HG03159 (cell line): ENCODE measurements at regions not wholly inside any gene's neighbourhood (a gene's known extent, or its start where the extent isn't known, plus 50 kb on each side); places are given as distances from the start of the nearest gene placed in this dataset.
"Not testable (repeated sequence)": the region's sequence is repeated elsewhere in the genome, so short reads cannot be mapped to it uniquely, and the experiment has no call there.

ENCODE experiments used
- ATAC-seq: cut with Tn5 transposase; IDR thresholded peaks from one replicate; pipeline ENCODE4 v1.9.1; 2021; ENCODE audit warnings: mild to moderate bottlenecking, moderate library complexity; ENCODE audit not compliant: unreplicated experiment

DNA sequence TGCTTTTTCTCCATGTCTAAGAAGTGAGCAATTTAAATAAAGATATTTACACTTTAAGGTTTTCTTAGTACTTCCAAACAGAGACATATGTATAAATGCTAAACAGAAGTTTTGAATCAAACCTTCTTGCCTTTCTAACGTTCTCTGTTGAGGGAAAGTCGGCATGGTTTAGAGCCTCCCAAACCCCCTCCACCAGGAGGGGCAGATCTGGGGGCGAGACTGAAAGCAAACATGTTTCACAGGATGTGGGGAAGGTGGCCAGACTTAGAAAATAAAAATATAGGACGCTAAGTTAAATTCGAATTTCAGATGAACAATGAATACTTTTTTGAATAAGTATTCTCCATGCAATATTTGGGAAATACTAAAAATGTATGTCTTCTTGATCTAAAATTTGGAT is 208.3 kb upstream of the SHH start:
- ATAC-seq: no peak

DNA sequence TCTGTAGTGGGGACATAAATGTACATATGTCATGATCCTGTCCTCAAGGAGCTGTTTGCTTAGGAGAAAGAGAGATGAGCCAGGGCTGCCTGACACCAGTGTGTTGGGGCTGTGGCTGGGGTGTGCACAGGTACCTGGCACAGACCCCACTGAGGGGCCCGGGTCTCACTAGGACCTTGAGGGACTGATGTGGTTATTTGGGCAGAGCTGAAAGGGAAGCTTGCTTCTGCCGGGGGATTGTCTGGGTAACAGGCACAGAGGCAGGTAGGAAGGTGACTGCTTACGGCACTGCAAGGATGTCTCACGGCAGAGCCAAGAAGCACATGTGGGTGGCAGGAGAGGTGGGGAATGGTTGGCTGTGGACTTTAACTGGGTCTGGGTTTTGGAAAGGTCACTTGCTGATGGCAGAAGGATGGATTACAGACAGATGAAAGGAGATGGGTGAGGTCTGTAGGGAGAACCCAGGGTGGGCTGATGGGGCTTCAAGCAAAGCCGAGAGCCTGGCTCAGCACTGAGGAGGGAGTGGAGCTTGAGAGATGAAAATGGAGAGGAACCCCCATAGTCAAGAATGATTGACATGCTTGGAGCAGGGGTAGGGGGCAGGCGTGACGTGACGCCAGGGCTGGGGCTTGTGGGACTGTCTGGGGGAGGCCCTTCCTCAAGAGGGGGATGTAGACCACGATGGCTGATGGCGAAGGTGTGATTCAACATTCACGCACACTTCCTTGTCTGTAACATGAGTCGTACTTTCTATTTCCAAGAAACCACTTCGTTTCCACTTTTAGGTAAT is 207.7 kb upstream of the SHH start:
- no peak for ATAC-seq

DNA sequence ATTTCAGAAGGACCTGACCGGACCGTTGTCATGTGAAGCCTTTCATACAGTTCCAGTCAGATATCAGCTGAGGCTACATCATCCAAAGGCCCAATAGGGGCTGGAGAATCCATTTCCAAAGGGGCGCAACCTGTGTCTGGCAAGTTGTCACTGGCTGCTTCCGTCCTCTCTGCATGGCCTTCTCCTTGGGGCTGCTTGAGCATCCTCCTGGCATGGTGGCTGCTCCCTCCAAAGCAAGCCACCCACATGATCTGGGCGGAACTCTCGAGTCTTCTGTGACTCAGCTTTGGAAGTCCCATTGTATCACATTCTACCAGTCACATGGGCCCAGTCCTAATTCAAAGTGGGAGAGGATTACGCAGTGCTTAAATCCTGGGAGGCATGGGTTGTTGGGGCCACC is 207.0 kb upstream of the SHH start:
- ATAC-seq: no peak

DNA sequence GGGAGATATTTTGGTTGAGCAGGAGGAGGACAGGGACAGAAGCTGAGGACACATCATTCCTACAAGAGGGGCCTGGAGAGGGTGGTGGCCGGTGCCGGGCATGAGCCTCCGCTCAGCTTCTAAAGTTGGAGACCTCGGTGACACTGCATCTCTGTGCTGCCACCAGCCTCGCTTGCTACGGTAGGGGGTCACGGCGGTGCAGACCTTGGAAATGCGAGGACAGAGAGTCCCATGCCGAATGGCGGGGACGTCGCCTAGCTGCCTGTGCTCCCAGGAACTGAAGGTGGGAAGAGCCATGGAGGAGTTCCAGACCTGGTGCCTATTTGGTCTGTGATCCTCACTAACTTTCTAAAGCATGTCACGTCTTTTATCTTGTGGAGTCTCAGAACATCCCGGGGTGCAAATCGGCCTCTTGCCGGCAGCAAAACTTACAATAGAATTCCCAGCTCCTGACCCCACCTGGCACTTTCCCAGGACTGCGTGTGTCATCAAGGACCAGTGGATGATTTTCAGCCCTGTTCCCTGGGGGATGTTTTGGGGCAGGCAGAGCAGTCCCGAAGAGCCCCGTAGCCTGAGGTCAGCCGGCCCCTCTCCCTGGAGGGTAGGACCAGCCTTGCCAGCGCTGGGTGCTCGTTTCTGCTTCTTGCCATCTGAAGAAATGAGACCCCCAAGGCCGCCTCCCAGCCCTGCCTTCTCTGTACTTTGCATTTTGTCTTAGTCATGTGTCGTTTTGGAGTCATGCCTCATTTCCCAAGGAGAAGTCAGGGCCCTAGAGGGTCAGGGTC is 205.8 kb upstream of the SHH start:
- no peak for ATAC-seq

DNA sequence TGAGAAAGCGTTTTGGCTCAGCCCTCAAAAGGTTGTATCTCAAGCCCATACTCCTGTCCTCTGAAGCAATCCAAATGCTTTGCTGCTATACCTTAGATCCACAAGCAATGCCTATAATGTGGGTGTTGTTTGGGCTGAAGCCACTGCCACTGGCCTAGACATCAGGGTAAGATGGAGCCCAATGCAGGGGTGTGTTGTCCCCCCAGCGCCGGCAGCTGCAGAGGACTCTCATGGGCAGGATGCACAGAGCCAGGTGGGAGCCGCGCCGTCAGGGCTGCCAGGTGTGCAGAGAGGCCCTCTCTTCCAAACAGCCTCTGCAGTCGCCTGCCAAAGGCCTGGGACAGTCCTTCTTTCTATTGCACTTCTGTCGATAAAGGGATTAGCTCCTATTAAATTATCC is 205.2 kb upstream of the SHH start:
- ATAC-seq: no peak

DNA sequence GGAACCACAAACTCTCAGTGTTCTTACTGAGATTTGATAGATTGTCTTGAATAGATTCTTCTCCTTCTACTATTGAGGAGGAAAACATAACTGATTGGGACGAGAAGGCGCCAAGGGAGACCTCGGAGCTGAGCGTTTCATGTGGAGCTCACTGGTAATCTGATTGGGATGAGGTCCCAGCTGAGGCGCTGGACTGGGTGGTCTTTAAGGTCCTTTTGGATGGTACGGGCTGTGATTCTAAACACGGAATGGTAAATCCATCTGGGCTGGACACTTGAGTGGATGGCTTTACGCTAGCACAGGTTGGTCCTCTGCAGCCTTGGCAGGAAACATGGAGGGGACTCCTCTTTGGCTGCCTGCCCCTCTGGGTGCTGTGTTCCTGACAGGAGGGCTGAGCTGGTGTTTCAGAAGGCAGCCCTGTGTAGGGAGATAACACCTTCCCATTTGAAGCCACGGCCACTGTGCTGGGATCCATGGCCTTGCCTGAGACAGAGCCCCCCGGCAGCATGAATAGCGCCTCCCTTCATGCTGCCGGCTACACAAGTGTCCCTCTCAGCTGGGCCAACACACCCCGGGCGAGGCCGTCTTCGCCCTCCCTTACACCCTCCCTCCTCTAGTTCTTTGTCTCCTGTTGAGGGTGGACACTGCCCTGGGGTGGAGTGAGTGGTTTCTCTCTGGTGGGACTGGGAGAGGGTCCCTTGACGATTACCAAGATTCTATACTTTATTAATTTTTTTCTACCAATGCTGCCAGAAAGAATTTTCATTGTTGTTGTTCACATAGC is 203.2 kb upstream of the SHH start:
- ATAC-seq: no peak

DNA sequence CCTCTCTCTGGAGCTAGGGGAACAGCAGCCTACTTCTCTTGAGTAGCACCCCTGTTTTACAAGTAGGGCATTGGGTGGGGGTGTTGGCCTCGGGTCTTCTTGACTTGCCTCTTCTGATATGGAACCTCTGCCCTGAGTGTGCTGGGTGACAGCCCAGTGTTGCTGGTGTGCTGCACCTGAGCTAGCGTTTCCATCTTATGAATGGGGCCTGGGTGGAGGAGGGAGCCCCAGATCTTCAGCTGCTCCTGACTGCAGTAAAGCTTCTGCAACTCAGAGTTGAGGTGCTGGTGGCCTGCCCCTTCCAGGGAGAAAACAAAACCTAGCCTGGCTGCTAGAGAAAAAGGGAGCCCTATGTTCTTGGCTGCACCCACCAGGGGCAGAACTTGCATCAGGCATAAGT is 202.5 kb upstream of the SHH start:
- ATAC-seq: no peak

DNA sequence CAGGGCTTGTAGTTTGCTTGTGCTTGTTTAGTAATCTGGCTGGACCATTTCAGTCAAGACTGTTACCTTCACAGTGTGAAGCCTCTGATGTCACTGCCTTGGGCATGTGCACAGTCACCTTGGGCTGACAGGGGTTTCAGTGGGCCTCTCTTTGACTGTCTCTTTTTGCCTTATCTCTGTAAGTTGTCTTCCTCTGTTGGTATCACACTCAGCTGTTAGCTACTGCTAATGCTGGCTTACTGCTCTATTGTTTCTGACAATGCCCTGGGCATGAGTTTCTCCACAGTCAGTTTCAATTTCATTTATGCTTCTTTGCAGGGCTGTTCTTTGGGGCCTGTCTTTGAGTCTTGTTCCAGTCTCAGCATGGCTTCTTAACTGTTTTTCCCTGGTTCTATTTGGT is 201.9 kb upstream of the SHH start:
- no peak for ATAC-seq

DNA sequence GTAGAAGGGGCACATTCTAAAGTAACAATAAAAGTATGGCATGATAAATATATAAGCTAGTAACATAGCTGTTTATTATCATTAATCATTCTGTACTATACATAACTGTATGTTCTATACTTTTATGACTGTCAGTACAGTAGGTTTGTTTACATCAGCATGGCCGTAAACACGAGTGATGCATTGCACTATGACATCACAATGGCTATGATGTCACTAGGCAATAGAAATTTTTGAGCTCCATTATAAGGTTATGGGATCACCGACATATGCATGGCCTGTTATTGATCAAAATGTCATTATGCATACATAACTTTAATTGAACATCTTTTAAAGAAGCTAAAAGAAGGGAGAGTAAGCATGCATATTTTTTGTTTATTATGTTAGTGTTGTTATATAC is 200.1 kb upstream of the SHH start:
- ATAC-seq: no peak

DNA sequence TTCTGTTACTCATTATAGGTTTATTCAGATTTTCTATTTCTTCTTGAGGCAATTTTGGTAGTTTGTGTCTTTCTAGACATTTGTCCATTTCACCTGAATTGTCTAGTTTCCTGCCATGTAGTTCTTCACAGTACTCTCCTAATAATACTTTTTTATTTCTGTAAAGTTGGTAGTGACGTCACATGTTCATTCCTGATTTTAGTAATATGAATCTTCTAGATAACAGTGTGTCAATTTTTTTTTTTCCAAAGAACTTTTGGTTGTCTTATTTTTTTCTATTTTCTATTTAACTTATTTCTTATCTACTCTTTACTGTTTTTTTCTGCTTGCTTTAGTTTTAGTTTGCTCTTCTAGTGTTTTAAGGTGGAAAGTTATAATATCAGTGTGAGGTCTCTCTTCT is 197.3 kb upstream of the SHH start:
- ATAC-seq: no peak

DNA sequence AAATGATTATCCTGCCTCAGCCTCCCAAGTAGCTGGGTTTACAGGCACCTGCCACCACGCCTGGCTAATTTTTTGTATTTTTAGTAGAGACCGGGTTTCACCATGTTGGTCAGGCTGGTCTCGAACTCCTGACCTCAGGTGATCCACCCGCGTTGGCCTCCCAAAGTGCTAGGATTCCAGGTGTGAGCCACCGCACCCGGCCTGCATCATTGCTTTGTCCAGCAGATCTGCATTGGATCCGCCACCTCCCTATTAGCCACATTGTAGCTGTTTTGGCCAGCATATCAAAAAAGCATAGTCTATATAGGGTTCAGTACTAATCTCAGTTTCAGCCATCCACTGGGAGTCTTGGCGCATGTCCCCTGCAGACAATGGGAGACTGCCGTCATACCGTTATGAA is 194.6 kb upstream of the SHH start:
- not testable (repeated sequence) for ATAC-seq

DNA sequence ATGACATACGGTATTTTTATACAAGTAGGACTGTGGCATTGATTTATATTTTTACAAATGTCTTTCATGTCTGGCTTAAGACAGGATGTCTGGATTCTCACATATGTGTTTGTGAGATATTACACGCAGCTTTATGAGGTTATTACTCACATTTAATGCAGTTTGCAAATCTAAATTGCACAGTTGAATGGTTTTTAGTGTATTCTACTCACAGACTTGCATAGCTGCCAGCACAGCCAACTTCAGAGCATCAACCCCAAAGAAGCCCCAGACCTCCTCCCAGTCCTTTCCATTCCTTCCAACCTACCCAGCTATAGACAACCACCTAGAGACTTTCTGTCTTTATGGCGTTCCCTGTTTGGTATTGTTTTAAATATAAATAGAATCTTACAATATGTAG is 193.8 kb upstream of the SHH start:
- ATAC-seq: no peak

DNA sequence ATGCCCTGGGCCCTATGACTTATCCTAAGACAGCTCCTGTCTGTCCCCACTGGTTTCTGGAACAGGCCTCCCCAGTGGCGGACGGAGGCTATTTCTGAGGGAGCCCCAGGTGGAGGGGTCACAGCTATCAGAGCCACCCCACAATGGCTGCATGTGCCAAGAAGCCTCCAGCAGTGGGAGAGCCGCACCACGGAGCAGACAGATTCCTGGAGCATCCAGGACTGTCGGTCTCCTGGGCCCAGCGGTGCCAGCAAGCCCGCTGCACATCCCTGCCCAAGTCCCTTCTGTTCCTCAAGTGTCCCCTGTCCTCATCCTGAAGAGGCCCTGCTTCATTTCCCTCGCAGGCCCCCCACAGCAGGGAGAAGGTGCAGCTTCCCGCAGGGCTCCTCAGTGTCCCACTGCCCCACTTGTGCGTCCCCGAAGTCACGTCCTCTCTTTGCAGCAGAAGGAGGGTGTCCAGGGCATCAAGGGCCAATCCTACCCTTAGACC is 193.0 kb upstream of the SHH start:
- no peak for ATAC-seq

DNA sequence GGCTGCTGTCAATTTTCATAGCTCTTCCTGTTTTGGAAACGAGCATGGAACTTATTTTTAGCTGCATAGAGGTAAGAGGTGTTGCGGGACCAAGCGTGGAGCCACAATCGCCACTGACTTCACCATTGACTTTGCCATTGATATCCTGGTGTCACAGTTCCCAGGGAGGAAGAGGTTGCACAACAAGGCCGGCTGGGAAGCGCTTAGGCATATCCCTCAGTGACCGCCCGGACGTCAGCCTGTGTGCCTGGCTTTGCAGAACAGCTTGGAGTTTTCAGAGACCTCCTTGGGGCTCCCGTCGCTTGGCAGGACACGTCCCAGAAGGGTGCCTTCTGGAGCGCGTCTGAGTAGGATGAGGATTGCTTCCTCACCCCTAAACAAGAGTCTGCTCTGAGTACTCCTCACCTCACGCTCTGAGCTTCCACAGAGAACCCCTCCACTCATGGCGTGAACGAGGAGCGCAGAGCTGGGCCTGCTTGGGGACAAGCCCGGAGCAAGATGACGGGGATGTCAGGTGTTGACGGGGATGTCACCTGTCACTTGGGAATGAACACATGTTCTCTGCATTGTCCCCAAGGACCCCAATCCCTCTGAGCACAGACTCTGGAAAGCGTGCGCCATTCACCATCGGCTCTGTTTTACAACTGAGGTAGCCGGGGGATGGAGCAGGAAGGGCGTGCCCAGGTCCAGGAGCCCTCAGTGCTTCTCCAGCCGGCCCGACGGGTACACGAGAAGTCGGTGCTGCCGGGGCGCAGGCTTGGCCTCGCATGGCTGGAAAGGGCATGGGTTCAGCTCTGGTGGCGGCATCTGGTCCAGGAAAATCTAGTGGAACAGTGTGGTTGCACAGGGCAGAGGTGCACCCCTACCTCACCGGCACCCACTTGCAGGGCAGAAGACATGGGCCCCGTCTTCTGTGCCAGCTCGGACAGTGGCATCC is 192.3 kb upstream of the SHH start:
- ATAC-seq: no peak

DNA sequence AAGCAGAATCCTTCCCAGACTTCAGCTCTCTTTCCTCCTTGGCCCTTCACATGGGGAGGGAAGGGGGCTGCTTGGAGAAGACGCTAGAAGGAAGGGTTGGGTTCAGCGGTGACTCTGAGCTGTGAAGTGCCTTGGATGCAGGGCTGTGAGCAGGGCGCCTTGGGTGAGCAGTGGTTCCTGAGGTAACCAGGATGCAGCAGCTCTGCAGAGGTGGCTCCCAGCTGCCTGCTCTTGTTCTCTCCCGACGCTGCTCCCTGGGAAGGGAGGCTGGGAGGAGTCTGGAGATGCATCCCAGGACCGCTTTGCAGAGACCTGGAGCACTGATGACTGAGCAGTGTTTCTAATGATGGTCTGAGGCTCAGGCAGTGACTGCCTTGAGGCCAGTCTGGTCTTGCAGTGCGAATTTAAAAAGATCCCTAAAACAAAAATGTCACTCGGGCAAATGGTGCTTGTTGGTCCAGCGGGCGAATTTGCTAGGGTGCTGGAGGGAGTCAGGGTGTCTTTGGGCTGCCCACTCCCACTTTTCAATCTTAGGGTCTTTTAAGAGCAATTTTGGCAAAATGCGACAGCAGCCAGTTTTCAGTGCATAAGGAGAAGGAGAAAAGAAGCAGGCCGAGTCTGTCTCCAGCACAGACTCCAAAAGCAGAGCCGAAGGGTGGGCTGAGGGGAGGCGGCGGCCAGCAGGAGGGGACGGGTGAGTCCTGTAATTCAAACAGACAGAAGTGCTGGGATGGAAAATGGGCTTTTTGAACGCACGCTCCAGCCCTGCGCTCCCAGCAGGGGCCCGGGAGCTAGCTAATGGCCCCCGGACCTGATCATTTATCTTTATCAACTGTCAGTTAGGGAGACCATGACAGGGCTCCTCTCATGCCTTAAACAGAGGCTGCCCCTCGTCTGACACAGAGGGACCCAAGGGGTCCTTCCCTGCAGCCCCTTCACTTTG is 191.2 kb upstream of the SHH start:
- no peak for ATAC-seq

DNA sequence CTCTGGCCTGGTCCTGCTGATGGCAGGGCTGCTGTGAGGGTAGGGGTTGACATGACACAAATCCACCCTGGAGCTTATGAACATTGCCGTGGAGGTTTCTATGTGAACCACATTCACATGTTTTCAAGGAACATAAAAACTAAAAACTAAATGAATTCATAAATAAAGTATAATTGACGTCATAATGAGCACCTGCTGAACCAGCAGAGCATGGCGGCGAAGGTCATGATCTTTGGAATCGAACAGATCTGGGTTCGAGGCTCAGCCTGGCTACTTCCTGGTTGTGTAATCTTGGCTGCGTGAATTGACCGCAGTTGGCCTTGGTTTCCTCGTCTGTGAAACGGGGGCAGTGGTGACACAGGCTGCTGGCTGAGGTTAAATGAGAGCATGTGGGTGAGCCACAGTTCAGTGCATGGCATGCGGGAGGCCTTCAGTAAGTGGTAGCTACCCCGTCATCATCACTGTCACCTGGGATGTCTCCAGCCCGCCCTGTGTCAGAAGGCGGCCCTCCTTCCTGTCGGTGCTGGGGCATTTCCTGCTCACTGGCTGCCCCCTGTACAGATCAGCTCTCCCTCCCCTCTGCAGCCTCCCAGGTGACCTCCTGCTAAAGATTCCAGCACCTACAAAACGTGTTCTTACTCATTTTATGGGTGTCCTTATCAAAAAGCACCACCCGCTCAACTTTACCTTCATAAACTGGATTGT is 190.3 kb upstream of the SHH start:
- ATAC-seq: no peak

DNA sequence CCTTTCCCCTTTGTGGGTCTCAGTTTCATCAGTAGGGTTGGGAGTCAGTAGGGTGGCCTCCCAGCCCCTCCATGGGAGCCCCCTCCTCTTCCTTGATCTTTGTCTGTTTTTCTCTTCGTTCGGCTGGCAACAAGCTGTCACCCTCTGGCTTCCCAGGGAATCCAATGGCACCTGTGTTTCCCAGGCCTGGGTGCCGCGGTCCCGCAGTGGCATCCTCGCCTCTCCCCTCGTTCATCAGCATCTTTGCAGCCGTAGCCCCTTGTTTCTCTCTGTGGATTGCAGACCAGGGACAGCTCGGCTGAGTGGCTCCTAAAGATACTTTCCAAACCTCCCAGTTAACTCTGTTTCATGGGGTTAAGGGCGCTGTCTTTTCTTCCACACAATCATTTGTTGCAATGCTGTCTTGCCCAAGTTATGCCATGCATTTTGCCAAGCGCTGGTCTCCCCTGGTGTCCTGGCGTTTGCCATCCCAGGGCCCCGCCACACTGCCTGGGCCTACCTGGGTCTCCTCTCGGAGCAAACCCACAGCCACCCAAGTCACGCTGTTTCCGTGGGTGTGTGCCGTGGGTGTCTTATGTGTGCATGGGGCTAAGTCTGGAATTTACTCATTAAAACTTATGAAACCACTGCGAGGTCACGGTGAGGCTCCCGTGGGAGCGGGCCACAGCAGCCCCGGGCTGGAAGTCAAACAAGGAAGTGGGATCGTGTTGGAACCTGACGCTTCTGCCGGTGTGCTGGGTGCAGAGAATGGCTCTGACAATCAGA is 189.4 kb upstream of the SHH start:
- no peak for ATAC-seq
